Osteocyte (in vitro differentiated cells): ENCODE measurements at regions not wholly inside any gene's neighbourhood (a gene's known extent, or its start where the extent isn't known, plus 50 kb on each side); places are given as distances from the start of the nearest gene placed in this dataset.

Experiments used
- DNase-seq: peaks from one replicate; pipeline ENCODE4 v3.0.0; 2021; ENCODE audit warnings: mixed read lengths; ENCODE audit not compliant: unreplicated experiment; ENCODE audit errors: extremely low spot score
- H3K27ac Mint-ChIP-seq: one replicate; pipeline ENCODE4 v1.8.0; 2021; ENCODE audit warnings: mild to moderate bottlenecking, mixed read lengths; ENCODE audit not compliant: unreplicated experiment
- H3K27me3 Mint-ChIP-seq: one replicate; pipeline ENCODE4 v1.8.0; 2021; ENCODE audit warnings: mixed read lengths; ENCODE audit not compliant: unreplicated experiment
- H3K36me3 Mint-ChIP-seq: one replicate; pipeline ENCODE4 v1.8.0; 2021; ENCODE audit warnings: mixed read lengths; ENCODE audit not compliant: unreplicated experiment
- H3K4me1 Mint-ChIP-seq: one replicate; pipeline ENCODE4 v1.8.0; 2021; ENCODE audit warnings: mixed read lengths; ENCODE audit not compliant: unreplicated experiment
- H3K4me3 Mint-ChIP-seq: one replicate; pipeline ENCODE4 v1.8.0; 2021; ENCODE audit warnings: mild to moderate bottlenecking, moderate library complexity, mixed read lengths; ENCODE audit not compliant: unreplicated experiment
- H3K9me3 Mint-ChIP-seq: one replicate; pipeline ENCODE4 v1.8.0; 2021; ENCODE audit warnings: mixed read lengths; ENCODE audit not compliant: unreplicated experiment
- TF ChIP-seq, protein P1 (sequence below): fragments of 200-600 bp; sonication (generic); IDR thresholded peaks from 2 replicates; pipeline ENCODE4 v1.5.0; 2021; ENCODE audit warnings: antibody characterized with exemption, mild to moderate bottlenecking, moderate library complexity

DNA sequence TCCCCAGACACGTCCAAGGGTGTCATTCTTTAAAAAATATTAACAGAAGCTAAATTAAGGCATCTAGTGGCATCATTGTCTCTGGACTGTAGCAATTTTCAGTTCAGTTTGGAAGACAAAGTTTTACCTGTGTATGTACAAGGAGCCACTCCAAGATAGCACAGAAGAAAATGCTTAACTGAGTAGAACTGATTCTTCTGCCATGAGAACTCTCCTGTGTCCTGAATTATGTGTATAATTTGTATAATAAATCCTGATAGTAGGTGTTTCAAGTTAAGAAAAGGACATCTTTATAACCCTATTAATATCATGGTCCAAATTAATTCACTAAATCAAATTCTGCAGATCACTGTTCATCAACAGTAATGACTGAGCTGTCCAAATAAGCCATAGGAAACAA is 1104.0 kb downstream of the XPNPEP1 start:
- H3K27me3 Mint-ChIP-seq: no peaks in the 10 kb centered on the region

DNA sequence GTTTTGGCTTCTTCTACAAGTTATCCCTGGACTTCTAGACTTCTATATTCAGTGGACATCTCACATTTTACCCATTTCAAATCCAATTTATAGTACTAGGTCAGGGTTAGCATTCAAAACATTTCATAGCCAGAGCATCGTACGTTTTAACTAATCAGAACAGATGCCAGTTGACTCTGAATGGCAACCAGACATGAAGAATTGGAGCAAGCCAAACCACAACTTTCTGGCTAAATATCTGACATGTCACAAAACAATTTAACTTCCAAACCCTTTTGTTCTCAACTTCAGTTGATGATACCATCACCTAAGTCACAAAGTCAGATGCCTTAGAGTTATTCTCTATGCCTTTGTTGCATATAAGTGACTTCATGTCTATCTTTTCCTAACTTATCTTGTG is 1105.7 kb downstream of the XPNPEP1 start:
- TF ChIP-seq, protein P1, sequence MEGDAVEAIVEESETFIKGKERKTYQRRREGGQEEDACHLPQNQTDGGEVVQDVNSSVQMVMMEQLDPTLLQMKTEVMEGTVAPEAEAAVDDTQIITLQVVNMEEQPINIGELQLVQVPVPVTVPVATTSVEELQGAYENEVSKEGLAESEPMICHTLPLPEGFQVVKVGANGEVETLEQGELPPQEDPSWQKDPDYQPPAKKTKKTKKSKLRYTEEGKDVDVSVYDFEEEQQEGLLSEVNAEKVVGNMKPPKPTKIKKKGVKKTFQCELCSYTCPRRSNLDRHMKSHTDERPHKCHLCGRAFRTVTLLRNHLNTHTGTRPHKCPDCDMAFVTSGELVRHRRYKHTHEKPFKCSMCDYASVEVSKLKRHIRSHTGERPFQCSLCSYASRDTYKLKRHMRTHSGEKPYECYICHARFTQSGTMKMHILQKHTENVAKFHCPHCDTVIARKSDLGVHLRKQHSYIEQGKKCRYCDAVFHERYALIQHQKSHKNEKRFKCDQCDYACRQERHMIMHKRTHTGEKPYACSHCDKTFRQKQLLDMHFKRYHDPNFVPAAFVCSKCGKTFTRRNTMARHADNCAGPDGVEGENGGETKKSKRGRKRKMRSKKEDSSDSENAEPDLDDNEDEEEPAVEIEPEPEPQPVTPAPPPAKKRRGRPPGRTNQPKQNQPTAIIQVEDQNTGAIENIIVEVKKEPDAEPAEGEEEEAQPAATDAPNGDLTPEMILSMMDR: no peak
- no peak for DNase-seq
- no peaks in the 10 kb centered on the region for H3K27me3 Mint-ChIP-seq
- H3K4me1 Mint-ChIP-seq: no peaks in the 10 kb centered on the region
- no peak overlapping the region for H3K27ac Mint-ChIP-seq
- H3K4me3 Mint-ChIP-seq: no peak overlapping the region
- no peaks in the 10 kb centered on the region for H3K36me3 Mint-ChIP-seq
- H3K9me3 Mint-ChIP-seq: peaks cover 26% of the 10 kb centered on the region

More for the DNA sequence above, 1104.0 kb downstream of the XPNPEP1 start:
- DNase-seq: no peak
- Mint-ChIP-seq H3K4me1 (no peaks in the 10 kb centered on the region), H3K36me3 (no peaks in the 10 kb centered on the region), H3K9me3 (peaks cover 18% of the 10 kb centered on the region), H3K4me3 (no peak overlapping the region), H3K27ac (no peak overlapping the region)
- TF ChIP-seq, protein P1: no peak

DNA sequence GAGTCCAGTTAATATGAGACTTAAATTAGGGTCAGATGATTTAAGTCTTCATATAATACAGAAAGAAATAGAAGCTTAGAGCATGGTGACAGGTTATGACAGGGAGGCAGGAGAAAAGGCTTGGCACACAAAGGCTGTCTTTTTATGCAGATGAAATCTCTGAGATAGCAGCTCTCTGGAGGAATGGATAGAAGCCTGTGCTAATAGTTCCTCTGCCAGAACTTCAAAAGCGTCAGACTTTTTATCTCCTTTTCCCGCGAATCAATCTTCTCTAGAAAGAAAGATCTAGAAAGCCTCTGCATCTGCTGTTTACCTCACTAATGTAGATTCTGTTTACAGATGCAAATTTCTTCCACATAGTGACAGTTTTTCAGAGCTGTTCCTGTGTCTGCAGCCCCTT is 1106.2 kb downstream of the XPNPEP1 start:
- TF ChIP-seq, protein P1: no peak
- DNase-seq: no peak
- H3K4me3 Mint-ChIP-seq: no peak overlapping the region
- H3K27me3 Mint-ChIP-seq: no peaks in the 10 kb centered on the region
- no peak overlapping the region for H3K27ac Mint-ChIP-seq
- H3K4me1 Mint-ChIP-seq: no peaks in the 10 kb centered on the region
- H3K9me3 Mint-ChIP-seq: peaks cover 31% of the 10 kb centered on the region
- no peaks in the 10 kb centered on the region for H3K36me3 Mint-ChIP-seq

DNA sequence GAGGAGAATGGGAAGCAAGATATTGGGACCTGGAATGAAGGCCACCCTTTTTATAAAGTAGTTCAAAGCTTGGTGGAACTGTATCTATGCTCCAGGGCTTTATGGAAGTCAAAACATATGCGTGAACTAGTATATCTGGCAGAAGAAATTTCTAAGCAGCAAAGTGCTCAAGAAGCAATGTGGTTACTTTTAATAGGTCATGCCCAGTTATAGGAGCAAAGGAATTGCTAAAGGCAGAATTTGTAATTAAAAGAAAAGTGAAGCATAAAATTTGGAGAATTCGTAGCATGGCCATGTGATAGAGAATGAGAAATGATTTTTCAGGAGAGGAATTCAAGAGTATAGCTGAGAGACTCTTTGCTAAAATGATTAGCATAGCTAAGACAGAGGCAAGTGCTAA is 1110.4 kb downstream of the XPNPEP1 start:
- H3K36me3 Mint-ChIP-seq: no peaks in the 10 kb centered on the region
- H3K27me3 Mint-ChIP-seq: no peaks in the 10 kb centered on the region
- no peaks in the 10 kb centered on the region for H3K4me1 Mint-ChIP-seq
- H3K9me3 Mint-ChIP-seq: peaks cover 47% of the 10 kb centered on the region
- no peak overlapping the region for H3K4me3 Mint-ChIP-seq
- TF ChIP-seq, protein P1: no peak
- no peak for DNase-seq
- H3K27ac Mint-ChIP-seq: no peak overlapping the region

DNA sequence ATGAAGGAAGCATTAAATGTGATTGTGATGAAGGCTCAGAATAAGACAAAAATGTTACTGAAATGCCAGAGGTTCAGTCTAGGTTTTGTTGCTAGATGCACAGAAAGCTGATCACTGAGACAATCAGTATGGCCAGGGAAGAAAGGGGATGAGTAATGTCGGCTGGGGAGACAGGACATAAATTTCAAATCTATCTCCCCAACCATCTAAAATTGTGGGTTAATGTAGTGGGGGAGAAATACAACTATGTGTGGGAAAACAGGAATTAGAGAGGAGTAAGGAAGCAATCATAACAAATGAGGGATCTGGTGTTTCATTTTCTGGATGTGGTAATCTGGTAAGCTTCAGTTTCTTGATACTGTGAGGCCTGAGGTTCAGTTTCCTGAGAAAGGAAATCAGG is 1111.0 kb downstream of the XPNPEP1 start:
- no peak overlapping the region for H3K27ac Mint-ChIP-seq
- no peak overlapping the region for H3K4me3 Mint-ChIP-seq
- no peaks in the 10 kb centered on the region for H3K36me3 Mint-ChIP-seq
- TF ChIP-seq, protein P1: no peak
- no peaks in the 10 kb centered on the region for H3K27me3 Mint-ChIP-seq
- no peak for DNase-seq
- H3K4me1 Mint-ChIP-seq: no peaks in the 10 kb centered on the region
- peaks cover 52% of the 10 kb centered on the region for H3K9me3 Mint-ChIP-seq
